OCI-LY1 (cell line): ENCODE measurements at regions not wholly inside any gene's neighbourhood (a gene's known extent, or its start where the extent isn't known, plus 50 kb on each side); places are given as distances from the start of the nearest gene placed in this dataset.

Source experiments
- CTCF ChIP-seq: fragments of 200-600 bp; sonication (generic), shearing (Covaris generic); IDR thresholded peaks from 2 replicates; pipeline ENCODE4 v1.5.1; 2017; ENCODE audit warnings: mild to moderate bottlenecking, antibody characterized with exemption, low read length, moderate library complexity, mixed read lengths
- EZH2 ChIP-seq: fragments of 200-600 bp; sonication (generic), shearing (Covaris generic); IDR thresholded peaks from 2 replicates; pipeline ENCODE4 v1.8.0; 2017; ENCODE audit warnings: borderline replicate concordance, mixed run types, mild to moderate bottlenecking, antibody characterized with exemption, low read length, moderate library complexity, mixed read lengths

- TF ChIP-seq CTCF = no peak
- no peak for TF ChIP-seq EZH2
Measured at GRCh38 chr16:80285104-80285503, 255.7 kb upstream of the DYNLRB2 start.
